PC-3 (cell line): ENCODE measurements at regions not wholly inside any gene's neighbourhood (a gene's known extent, or its start where the extent isn't known, plus 50 kb on each side); places are given as distances from the start of the nearest gene placed in this dataset.

Source experiments
- ATAC-seq: fragments of 200-7000 bp; cut with Tn5 transposase; 2 replicates; pipeline ENCODE4 v1.9.1; 2020; ENCODE audit warnings: mild to moderate bottlenecking, moderate library complexity
- BruUV-seq: library from RNA; stranded (reverse); fragments of 400-500 nt; replicated peaks from 2 replicates; lab custom pipeline; 2021; lab: Mats Ljungman, UMichigan
- CTCF ChIA-PET: fragments of 300-600 bp; sonication (Branson Sonifier 250); formaldehyde crosslinking; loops from one replicate; lab custom pipeline; 2022; ENCODE audit warnings: antibody characterized with exemption; lab: Charles Lee
- POLR2A ChIA-PET: fragments of 300-600 bp; sonication (Branson Sonifier 250); formaldehyde crosslinking; loops from one replicate; lab custom pipeline; 2022; ENCODE audit warnings: antibody characterized with exemption; ENCODE audit not compliant: unreplicated experiment; lab: Charles Lee
- DNase-seq: peaks from one replicate; pipeline ENCODE4 v3.0.0-alpha.2; 2015
- H2AFZ ChIP-seq: fragments of 300-600 bp; sonication (generic); 2 replicates; pipeline ENCODE4 v1.6.0; 2016; ENCODE audit warnings: antibody characterized with exemption, low read length
- H3F3A ChIP-seq: fragments of 300-600 bp; sonication (generic); one replicate; pipeline ENCODE4 v1.6.0; 2017; ENCODE audit warnings: antibody characterized with exemption, low read length, control low read depth, mild to moderate bottlenecking; ENCODE audit not compliant: unreplicated experiment
- H3K27ac ChIP-seq: fragments of 300-600 bp; sonication (generic); 2 replicates; pipeline ENCODE4 v1.5.1; 2016; ENCODE audit warnings: mild to moderate bottlenecking, low read length
- H3K27me3 ChIP-seq: fragments of 300-600 bp; sonication (generic); 2 replicates; pipeline ENCODE4 v1.6.1; 2016; ENCODE audit warnings: low read length, mixed read lengths
- H3K36me3 ChIP-seq: fragments of 300-600 bp; sonication (generic); 2 replicates; pipeline ENCODE4 v1.6.1; 2016; ENCODE audit warnings: low read depth, mixed run types, low read length, mixed read lengths
- H3K4me1 ChIP-seq: fragments of 300-600 bp; sonication (generic); 2 replicates; pipeline ENCODE4 v1.5.1; 2016; ENCODE audit warnings: low read length; ENCODE audit not compliant: insufficient read depth
- H3K4me2 ChIP-seq: fragments of 300-600 bp; sonication (generic); 2 replicates; pipeline ENCODE4 v1.6.0; 2016; ENCODE audit warnings: low read length
- H3K4me3 ChIP-seq: fragments of 300-600 bp; sonication (generic); 2 replicates; pipeline ENCODE4 v1.5.1; 2016; ENCODE audit warnings: mild to moderate bottlenecking, low read length, mixed read lengths
- H3K79me2 ChIP-seq: fragments of 300-600 bp; sonication (generic); 2 replicates; pipeline ENCODE4 v1.6.1; 2017; ENCODE audit warnings: low read length, mixed read lengths
- H3K9ac ChIP-seq: fragments of 300-600 bp; sonication (generic); 2 replicates; pipeline ENCODE4 v1.6.0; 2016; ENCODE audit warnings: mild to moderate bottlenecking, low read length
- H3K9me2 ChIP-seq: fragments of 300-600 bp; sonication (generic); replicated peaks from 2 replicates; pipeline ENCODE4 v1.6.1; 2016; ENCODE audit warnings: mixed run types, low read length, mixed read lengths
- H3K9me3 ChIP-seq: fragments of 300-600 bp; sonication (generic); 2 replicates; pipeline ENCODE4 v1.6.1; 2016; ENCODE audit warnings: low read length, mixed read lengths
- H4K20me1 ChIP-seq: fragments of 300-600 bp; sonication (generic); 2 replicates; pipeline ENCODE4 v1.6.1; 2016; ENCODE audit warnings: low read length, mixed read lengths
- EZH2 ChIP-seq: fragments of 300-600 bp; sonication (generic); IDR thresholded peaks from one replicate; pipeline ENCODE4 v1.6.1; 2017; ENCODE audit warnings: antibody characterized with exemption, mild to moderate bottlenecking, low read length; ENCODE audit not compliant: unreplicated experiment
- EZH2phosphoT487 ChIP-seq: fragments of 300-600 bp; sonication (generic); IDR thresholded peaks from 2 replicates; pipeline ENCODE4 v1.6.1; 2018; ENCODE audit warnings: mild to moderate bottlenecking, antibody characterized with exemption, low read length, borderline replicate concordance
- intact Hi-C: fragments of 100-400 bp; cut with micrococcal nuclease; formaldehyde crosslinking; loops from 2 replicates; pipeline ENCODE4 v1.9.0; 2023
- TF ChIP-seq, protein P1 (sequence below): fragments of 300-600 bp; sonication (generic); conservative IDR thresholded peaks from 2 replicates; pipeline ENCODE4 v1.5.1; 2017; ENCODE audit warnings: antibody characterized with exemption, low read depth, mild to moderate bottlenecking, low read length

DNA sequence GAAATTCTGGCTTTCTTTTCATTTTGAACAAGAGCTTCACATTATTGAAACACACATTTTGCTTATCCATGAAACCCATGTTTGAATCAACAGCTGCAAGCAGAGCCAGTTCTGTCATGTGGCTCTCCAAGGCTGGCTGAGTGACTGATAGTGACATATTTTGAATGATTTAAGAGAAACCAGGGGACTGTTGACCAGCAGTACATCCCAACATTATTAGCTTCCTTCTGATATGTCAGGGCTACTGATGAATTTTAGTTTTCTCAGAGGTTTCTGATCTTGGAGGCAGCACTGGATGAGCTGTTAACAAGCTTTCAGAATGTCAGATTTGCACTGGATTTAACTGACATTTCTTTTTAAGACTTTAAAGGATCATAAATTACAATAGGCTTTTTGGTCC is 74.6 kb upstream of the GRXCR1 start:
- H2AFZ ChIP-seq = no peak overlapping the region
- H3K36me3 ChIP-seq = no peaks in the 10 kb centered on the region
- no peaks in the 10 kb centered on the region for H3F3A ChIP-seq
- no peaks in the 10 kb centered on the region for H3K9me3 ChIP-seq
- ChIA-PET CTCF (interaction anchor here (1.2 kb wide), 1 partner anchor 249 kb away, joined by 7 read pairs; no protein-coding TSS in a partner anchor), POLR2A (no interaction called here)
- no peaks in the 10 kb centered on the region for H3K9me2 ChIP-seq
- H3K9ac ChIP-seq = no peak overlapping the region
- H3K27ac ChIP-seq = no peak overlapping the region
- intact Hi-C loops = loop anchor here (1.0 kb wide), 1 partner anchor 250 kb away; no protein-coding TSS in a partner anchor
- H3K27me3 ChIP-seq = 0 out of 2 replicates have a peak, but pooled peaks cover 7% of the 10 kb centered on the region
- ATAC-seq = no peak
- DNase-seq = no peak
- H4K20me1 ChIP-seq = no peaks in the 10 kb centered on the region
- H3K4me2 ChIP-seq = no peak overlapping the region
- TF ChIP-seq, protein P1, sequence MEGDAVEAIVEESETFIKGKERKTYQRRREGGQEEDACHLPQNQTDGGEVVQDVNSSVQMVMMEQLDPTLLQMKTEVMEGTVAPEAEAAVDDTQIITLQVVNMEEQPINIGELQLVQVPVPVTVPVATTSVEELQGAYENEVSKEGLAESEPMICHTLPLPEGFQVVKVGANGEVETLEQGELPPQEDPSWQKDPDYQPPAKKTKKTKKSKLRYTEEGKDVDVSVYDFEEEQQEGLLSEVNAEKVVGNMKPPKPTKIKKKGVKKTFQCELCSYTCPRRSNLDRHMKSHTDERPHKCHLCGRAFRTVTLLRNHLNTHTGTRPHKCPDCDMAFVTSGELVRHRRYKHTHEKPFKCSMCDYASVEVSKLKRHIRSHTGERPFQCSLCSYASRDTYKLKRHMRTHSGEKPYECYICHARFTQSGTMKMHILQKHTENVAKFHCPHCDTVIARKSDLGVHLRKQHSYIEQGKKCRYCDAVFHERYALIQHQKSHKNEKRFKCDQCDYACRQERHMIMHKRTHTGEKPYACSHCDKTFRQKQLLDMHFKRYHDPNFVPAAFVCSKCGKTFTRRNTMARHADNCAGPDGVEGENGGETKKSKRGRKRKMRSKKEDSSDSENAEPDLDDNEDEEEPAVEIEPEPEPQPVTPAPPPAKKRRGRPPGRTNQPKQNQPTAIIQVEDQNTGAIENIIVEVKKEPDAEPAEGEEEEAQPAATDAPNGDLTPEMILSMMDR = no peak
- no peak for TF ChIP-seq EZH2
- TF ChIP-seq EZH2phosphoT487 = no peak
- BruUV-seq = no TSS peak
- no peaks in the 10 kb centered on the region for H3K4me1 ChIP-seq
- no peaks in the 10 kb centered on the region for H3K79me2 ChIP-seq
- no peak overlapping the region for H3K4me3 ChIP-seq

DNA sequence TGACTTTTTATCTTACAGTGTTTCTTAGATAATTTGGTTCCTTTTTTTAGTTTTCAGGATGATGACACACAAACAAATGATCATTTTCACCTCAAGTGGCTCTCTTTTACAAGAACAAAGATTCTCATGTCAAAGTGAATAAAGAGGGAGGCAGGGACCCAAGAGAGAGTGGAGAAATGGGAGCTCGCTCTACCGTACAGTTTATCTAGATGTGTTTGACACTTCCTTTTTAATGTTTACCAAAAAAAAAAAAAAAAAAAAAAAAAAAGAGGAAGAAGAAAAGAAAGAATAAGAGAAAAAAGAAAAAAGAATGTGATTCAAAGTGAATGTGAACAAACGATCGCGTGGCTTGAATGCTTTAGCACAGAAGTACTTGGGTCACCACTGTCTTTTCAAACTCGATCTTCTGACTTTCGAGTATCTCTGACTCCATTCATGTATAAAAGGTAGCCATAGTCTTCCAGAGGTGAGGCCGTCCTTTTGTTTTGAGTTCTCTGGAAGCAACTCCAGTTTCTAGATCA is 75.6 kb upstream of the GRXCR1 start:
- Histone ChIP-seq H3K79me2 (no peaks in the 10 kb centered on the region), H3K9me3 (no peaks in the 10 kb centered on the region), H3K9ac (no peak overlapping the region), H3K9me2 (no peaks in the 10 kb centered on the region), H4K20me1 (no peaks in the 10 kb centered on the region), H3K27me3 (0 out of 2 replicates have a peak, but pooled peaks cover 7% of the 10 kb centered on the region), H3K36me3 (no peaks in the 10 kb centered on the region), H3K4me2 (no peak overlapping the region), H3F3A (no peaks in the 10 kb centered on the region), H2AFZ (no peak overlapping the region), H3K27ac (no peak overlapping the region), H3K4me1 (no peaks in the 10 kb centered on the region), H3K4me3 (no peak overlapping the region)
- intact Hi-C loops = loop anchor here (1.0 kb wide), 1 partner anchor 249 kb away; no protein-coding TSS in a partner anchor
- ATAC-seq = no peak
- no peak for DNase-seq
- ChIA-PET POLR2A (no interaction called here), CTCF (interaction anchor here (0.6 kb wide), 1 partner anchor 43 kb away, joined by 9 read pairs; no protein-coding TSS in a partner anchor)
- TF ChIP-seq, protein P1 = no peak
- TF ChIP-seq EZH2 (no peak), EZH2phosphoT487 (no peak)
- no TSS peak for BruUV-seq

DNA sequence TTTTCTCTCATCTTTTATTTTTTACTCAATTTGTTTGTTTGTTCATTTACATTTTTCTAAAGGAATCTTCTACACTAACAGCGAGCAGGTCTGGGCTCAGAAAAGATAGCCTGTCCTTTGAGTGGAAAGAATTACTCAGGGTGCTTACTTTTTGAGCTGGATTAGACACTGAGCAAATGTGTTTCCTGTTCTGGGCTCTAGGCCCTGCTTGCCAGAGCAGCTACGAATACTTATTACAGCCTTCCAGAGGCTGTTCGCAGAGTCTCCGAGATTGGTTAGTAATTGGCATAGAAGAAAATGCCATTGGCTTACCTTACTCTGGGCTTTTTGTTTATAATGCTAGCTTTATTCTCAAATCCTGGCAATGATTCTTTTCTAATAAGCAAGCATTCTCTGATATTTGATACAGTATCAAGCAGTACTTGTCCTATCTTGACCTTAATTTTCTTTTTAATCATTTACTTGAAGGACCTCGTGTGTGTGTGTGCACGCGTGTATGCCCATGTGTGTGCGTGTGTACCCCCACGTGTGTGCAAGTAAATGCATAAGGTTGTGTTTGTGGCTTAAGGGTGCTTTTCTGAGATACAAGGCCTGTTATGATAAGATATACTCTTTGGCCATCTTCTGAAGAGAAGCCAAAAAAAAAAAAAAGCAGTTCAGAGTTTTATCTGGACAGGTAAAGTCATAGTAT is 76.2 kb upstream of the GRXCR1 start:
- no peak overlapping the region for H3K27ac ChIP-seq
- no peak overlapping the region for H3K4me3 ChIP-seq
- no peaks in the 10 kb centered on the region for H3K9me2 ChIP-seq
- no peaks in the 10 kb centered on the region for H3K79me2 ChIP-seq
- no peaks in the 10 kb centered on the region for H3K4me1 ChIP-seq
- ATAC-seq (no peak), DNase-seq (no peak)
- intact Hi-C loops = no loop called here
- POLR2A ChIA-PET = no interaction called here
- H3K4me2 ChIP-seq = no peak overlapping the region
- no peaks in the 10 kb centered on the region for H4K20me1 ChIP-seq
- 0 out of 2 replicates have a peak, but pooled peaks cover 7% of the 10 kb centered on the region for H3K27me3 ChIP-seq
- no TSS peak for BruUV-seq
- H3K9ac ChIP-seq = no peak overlapping the region
- H3F3A ChIP-seq = no peaks in the 10 kb centered on the region
- no peaks in the 10 kb centered on the region for H3K9me3 ChIP-seq
- no peaks in the 10 kb centered on the region for H3K36me3 ChIP-seq
- TF ChIP-seq, protein P1 = no peak
- no peak for TF ChIP-seq EZH2
- TF ChIP-seq EZH2phosphoT487 = no peak
- no peak overlapping the region for H2AFZ ChIP-seq
- CTCF ChIA-PET = no interaction called here
